Activated naive CD4-positive, alpha-beta T cell treated with anti-CD3 and anti-CD28 coated beads, Interleukin-2, amount 50 U/mL, for 16 hours (primary cell): ENCODE measurements at regions not wholly inside any gene's neighbourhood (a gene's known extent, or its start where the extent isn't known, plus 50 kb on each side); places are given as distances from the start of the nearest gene placed in this dataset.

Source experiments
- DNase-seq: peaks from one replicate; pipeline ENCODE4 v3.0.0-alpha.2; 2020

- DNase-seq, result no peak
Observed at GRCh38 chr7:145644426-145645134, 472.0 kb upstream of the CNTNAP2 start.

- no peak for DNase-seq
Observed at GRCh38 chr7:145643981-145644380, 472.6 kb upstream of the CNTNAP2 start.

- DNase-seq, result no peak
Observed at GRCh38 chr7:145633513-145633912, 483.1 kb upstream of the CNTNAP2 start.

DNA sequence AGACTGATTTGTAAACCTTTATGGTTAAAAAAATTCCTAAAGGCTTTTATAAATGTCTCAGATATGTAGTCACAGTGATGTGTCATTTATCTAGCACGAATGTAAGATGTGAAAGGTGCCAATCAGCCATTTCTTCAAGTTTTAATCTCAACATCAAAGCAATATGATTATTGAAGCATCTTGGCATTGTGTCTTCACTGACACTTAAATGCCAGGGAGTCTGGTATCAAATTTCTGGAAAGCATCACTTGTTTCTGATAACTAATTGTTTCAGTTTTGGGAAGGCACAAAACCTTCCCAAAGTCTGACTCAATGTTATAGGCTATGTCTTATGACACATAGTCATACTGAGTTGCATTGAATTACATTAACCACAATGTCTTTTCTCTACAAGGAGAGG lies 492.0 kb upstream of the CNTNAP2 start:
- no peak for DNase-seq

DNA sequence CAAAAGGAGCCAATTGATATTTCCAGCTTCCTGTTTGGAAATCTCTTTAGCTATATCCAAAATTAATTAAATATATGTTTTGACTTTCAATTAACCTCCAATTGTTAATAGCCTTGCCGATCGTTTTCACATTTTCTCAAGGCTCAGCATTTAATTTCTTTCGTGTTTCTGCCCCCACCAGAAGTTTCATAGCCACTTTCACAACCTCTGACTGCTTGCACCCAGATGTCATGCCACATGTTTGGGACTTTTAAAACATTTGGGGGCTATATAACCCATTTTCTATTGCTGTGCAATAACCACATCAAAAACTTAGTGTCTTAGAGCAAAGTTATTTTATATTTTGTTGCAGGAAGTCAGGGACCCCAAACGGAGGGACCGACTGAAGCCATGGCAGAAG lies 510.6 kb upstream of the CNTNAP2 start:
- DNase-seq, result no peak

DNA sequence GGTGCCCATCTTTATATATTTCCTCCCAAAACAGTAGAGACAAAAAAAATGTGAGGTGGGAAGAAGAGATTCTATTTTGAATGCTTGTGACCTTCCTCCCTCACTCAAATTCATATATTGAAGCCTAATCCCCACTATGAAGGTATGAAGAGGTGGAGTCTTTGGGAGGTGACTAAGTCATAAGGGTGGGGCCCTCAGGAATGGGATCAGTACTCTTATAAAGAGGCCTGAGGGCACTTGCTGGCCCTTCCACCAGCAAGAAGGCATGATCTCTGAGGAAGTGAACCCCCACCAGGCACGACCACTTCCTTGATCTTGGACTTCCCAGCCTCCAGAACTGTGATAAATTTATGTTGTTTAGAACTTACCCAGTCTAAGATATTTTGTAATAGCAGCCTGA lies 517.2 kb upstream of the CNTNAP2 start:
- no peak for DNase-seq

DNA sequence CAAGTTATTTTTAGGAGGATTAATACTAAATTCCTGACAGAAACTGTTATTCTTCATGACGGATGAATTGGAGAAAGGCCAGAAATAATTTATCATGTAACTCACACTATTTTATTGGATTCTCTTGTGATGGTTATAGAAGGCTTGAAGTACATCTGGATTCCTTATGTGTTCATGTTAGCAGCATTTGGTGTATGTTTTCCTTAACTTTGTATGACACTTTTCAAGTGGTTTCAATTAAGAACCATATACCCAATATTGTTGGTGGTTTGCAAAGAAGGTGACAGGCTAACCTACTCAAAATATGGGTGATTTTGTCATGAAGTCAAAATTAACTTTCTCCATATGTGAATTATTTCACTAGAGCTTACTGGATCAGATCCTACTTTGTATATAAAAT lies 532.2 kb upstream of the CNTNAP2 start:
- no peak for DNase-seq

DNA sequence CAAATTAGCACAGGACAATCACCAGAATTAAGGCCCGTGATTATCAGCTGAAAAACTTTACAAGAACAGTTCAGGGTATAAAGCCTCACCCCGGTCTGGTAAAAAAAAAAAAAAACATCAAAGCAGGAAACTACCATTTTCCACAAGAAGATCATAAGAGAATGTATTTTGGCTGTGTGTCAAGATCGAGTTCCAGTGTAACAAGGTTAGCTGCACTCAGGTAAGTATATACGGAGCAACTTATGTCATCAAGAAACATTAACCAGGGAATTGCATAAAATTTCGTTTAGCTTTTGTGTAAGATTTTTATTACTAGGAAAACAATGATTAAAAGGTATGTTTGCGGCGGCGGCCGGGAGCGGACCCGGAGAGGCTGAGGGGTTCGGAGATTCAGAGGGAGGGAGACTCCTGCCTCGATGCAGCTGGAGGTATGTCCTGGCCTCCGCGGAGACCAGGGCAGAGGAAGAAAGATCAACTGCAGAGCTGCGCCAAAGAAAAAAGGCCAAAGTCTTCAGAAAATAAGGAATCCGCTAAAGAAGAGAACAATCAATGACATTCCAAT lies 533.8 kb upstream of the CNTNAP2 start:
- DNase-seq, result no peak

DNA sequence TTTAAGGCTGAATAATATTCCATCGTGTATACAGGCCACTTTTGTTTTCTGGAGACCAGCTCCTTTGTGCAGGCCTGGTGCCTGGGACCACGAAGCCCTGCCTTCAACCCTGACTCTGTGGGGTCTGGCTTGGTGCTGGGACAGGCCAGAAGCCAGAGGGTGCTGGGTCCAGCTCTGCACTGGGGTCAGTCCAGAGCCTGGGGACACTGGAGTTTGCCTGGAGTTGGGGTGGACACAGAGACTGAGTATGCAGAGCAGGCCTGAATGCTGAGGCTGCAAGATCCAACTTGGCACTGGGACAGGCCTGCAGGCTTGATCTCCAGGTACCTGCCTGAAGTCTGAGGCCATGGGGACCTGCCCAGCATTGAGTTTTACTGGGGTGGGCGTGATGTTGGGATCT lies 558.8 kb upstream of the CNTNAP2 start:
- DNase-seq, result no peak

GRCh38 chr7:145543242-145543641 lies 573.4 kb upstream of the CNTNAP2 start:
- DNase-seq, result no peak

GRCh38 chr7:145539910-145540309 lies 576.7 kb upstream of the CNTNAP2 start:
- DNase-seq, result no peak

DNA sequence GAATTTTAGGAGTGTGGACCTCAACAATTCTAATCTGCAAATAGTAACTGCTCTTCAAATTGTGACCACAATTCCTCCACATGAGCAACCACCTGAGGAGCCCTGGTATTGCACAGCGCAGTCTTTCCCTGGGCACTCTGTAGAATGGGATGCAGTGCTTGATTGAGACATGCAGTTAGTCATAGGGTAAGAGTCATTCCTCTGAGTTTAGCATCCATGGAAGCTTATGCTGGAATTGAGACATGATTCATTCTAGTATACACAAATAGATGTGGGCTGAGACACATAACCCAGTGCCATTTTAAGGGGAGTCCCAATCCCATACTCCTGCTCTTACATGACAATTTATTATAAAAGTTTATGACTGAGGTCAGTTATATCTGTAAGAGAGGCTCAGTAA lies 582.3 kb upstream of the CNTNAP2 start:
- no peak for DNase-seq

DNA sequence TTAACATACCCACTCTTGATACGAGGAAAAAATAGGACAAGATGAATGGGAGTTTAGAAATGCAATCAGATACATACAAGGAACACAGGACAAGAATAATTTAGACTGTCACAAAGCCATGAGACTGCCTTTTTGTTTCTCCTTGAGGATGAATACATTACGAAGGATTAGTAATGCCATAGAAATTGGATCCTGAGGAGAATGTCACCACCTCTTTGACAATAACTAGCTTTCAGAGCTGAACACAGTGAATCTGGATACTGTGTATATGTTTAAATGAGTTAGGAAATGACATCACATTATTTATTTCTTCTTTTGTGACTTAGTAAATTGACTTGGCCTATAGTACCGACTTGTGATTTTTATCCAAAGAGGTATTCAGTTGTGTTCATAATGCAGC lies 596.3 kb upstream of the CNTNAP2 start:
- no peak for DNase-seq

DNA sequence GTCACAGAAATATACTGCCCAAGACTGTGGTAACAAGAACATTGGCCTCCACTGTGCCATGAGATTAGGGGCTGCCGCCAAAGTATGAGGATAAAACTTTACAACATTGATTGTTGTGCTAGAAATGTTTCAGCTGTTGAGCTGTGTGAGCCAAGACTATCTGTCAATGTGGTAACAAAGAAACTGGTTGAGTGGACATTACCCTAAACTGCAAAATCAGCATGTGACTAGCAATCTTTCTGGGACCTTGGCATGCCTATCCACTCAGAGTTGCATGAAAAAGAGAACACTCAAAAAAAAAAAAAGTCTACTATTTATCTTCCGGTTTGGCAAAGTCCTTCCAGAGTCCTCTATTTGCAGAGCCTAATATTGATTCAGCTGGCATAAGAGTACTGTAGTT lies 605.6 kb upstream of the CNTNAP2 start:
- no peak for DNase-seq

- DNase-seq, result no peak
Observed at GRCh38 chr7:145497911-145498525, 618.6 kb upstream of the CNTNAP2 start.

DNA sequence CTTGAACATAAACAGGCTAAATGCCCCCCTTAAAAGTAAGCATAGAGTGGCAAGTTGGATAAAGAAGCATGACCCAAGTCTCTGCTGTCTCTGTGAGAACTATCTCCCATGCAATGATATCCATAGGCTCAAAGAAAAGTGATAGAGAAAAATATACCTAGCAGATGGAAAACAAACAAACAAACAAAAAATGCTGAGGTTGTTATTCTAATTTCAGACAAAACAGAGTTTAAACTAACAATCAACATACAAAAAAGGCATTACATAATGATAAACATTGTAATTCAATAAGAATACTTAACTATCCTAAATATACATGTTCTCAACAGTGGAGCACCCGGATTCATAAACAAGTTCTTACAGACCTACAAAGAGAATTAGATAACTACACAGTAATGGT lies 626.2 kb upstream of the CNTNAP2 start:
- no peak for DNase-seq

DNA sequence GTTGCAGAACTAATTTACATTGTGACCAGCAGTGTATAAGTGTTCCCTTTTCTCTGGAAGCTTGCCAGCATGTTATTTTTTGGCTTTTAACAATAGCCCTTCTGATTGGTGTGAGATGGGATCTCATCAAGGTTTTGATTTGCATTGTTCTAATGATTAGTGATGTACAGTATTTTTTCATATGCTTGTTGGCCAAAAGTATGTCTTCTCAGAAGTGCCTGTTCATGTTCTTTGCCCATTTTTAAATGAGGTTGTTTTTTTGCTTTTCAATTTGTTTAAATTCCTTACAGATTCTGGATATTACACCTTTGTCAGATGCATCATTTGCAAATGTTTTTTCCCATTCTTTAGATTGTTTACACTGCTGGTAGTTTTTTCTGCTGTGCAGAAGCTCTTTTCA lies 627.0 kb upstream of the CNTNAP2 start:
- DNase-seq, result no peak

DNA sequence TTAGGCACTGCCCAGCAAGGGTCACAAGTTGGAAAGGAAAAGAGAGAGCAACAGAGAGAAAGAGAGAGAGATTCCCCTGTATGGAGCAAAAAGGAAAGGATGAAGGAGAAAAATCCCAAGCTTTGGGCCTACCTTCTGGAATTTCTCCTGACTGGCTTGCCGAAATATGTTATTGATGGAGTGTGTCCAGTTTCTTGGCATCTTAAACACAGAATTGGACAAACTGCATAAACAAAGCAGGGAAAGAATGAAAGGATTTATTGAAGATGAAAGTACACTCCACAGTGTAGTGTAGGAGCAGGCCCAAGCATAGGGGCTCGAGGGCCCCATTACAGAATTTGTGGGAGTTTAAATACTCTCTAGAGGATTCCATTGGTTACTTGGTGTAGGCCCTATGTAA lies 627.8 kb upstream of the CNTNAP2 start:
- DNase-seq, result no peak

DNA sequence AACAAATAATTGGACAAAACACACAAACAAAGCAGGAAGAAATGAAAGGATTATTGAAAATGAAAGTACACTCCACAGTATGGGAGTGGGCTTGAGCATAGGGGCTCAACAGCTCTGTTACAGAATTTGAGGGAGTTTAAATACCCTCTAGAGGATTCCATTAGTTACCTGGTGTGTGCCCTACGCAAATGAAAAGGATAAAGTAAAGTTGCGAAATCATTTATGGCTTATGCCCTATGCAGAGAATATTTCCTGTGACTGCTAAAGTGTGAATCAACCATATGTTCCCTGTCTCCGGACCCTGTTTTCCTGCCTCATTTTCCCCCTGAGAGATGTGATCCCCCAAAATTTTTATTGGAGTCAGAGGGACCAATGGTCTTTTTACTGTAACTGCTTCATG lies 634.6 kb upstream of the CNTNAP2 start:
- no peak for DNase-seq

GRCh38 chr7:145478541-145478940 lies 638.1 kb upstream of the CNTNAP2 start:
- DNase-seq, result no peak

DNA sequence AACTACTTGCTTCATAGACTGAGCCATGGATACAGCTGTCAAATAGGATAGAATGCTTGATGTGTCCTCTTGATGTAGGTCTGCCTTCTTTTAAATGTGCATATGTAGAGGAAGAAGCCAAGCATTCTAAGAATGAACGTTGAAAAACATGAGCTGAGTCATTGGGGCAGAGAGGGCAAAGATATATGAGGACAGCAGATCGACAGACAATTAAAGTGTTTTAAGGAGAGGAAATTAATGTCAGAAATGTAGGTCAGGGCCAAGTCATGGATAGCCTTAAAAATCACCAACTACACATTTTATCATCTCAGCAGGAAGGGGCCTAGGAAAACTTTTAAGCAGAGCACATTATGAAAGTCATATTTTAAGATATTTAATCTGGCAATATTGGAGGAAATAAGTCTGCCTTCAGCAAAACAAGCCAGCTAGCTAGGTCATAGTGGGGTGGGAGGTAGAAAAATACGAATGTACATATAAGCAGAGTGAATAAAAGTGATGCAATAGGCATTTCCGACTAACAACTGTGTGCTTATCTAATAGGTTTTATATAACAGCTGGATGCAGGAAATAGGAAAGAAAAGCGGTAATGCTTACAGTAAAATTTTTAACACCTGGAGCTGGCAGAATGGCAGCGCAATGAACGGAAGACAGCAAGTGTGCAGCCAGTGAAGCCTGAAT lies 638.3 kb upstream of the TPK1 start:
- no peak for DNase-seq

DNA sequence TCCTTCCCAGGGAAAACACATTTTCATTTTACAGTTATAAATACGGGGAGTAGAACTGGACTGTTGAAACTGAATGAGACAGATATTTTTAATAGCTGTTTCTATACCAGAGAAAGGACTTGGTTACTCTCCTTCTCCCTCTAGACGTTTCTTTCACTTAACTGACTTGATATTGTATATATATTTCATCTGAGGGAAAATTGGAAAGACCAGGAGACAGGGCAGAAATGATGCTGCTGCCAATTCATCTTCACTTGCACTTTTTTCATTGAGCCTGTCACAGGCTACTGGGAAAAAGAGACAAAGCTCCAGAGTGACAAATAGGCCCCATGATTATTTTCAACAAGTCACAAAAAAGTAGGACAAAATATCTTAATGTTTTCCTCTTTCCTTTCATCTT lies 636.0 kb upstream of the TPK1 start:
- no peak for DNase-seq

DNA sequence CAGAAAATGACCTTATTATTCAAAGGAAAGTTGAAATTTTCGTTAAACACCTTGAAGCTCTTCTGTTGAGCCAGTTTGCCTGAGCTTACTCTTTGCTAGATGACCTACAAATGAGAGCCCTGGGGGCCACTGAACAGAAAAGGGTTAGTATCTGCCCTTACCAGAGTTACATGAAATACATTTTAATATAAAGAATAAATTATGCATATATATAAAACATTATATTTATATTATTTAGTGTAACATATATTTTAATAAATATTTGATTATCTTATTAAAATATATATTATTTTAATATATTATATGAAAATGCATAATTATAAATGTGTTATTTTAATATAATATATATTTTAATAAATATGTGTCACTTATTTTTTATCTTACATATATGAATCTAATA lies 628.4 kb upstream of the TPK1 start:
- DNase-seq, result no peak

- DNase-seq, result no peak
Observed at GRCh38 chr7:145462463-145462862, 626.6 kb upstream of the TPK1 start.
